ENCODE measurements at regions not wholly inside any gene's neighbourhood (a gene's known extent, or its start where the extent isn't known, plus 50 kb on each side); places are given as distances from the start of the nearest gene placed in this dataset.

DNA sequence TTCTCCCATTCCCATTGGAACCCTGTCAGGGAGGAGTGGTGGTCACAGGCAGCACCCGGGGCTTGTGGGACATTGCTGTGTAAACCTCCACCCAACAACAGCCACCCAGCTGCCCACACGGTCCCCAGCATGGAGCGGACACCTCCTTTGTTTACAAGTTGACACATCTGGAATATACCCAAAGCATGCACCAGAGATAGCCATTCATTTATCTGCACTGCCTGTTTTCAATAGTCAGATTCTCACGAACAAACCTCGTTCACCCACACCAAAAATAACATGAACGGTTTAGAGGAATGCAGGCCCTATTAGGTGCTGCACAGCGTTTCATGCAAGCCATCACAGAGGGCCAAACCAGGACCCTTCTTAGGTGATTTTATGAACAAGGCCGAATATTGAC is 244.8 kb downstream of the FOXL1 start:
- Histone ChIP-seq H3K4me1 (no peaks in the 10 kb centered on the region), H3K27ac (no peak overlapping the region), H3K36me3 (no peaks in the 10 kb centered on the region), H3K4me3 (no peak overlapping the region), H3K9me3 (no peaks in the 10 kb centered on the region), H3K27me3 (ENCODE audit: low read depth) (peaks cover 61% of the 10 kb centered on the region)
- no peak for DNase-seq
- no peak for ATAC-seq
- TF ChIP-seq CTCF (IDR thresholded peaks at IDR 0.05): no peak
- intact Hi-C loops (cut with DNase I): no loop called here

DNA sequence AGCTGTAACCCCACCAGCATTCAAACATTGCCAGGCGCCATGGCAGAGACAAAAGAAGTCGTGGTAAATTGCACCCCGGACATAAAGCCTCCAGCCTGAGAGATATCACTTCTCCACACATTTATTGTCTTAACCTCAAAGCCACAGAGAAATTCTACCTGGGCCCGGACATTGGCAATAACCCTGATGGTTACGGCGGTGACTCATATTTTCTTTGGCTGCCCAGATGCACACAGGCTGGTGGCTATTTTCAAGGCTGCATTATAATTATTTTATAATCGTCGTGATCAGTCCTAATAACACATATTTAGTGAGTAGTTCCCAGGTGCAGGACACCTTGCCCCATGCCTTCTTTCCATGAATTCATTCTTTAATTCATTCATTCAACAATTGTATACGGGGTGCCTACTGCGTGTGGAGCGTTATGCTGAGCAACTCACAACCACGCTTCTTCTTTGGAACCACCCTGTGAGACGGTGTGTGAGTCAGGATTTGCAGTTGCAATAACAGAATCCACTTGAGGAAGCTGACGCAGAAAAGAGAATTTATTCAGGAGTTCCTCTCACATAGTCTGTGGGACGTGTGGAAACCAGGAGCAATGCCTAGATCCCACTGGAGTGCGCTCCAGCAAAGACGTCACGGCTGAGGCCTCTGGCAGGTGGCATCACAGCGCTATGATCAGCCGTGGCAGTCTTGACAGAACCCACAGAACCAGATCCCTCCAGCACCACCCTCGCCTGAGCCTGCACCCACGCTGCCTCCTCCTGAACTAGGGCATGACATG is 245.7 kb downstream of the FOXL1 start:
- Histone ChIP-seq H3K4me3 (no peak overlapping the region), H3K27ac (no peak overlapping the region), H3K9me3 (no peaks in the 10 kb centered on the region), H3K4me1 (no peaks in the 10 kb centered on the region), H3K36me3 (no peaks in the 10 kb centered on the region), H3K27me3 (ENCODE audit: low read depth) (peaks cover 62% of the 10 kb centered on the region)
- no peak for TF ChIP-seq CTCF (IDR thresholded peaks at IDR 0.05)
- no peak for DNase-seq
- ATAC-seq: no peak
- intact Hi-C loops (cut with DNase I): no loop called here

GRCh38 chr16:86824751-86825296 is 246.5 kb downstream of the FOXL1 start:
- TF ChIP-seq CTCF (IDR thresholded peaks at IDR 0.05): no peak
- intact Hi-C loops (cut with DNase I): no loop called here
- no peaks in the 10 kb centered on the region for H3K9me3 ChIP-seq
- peaks cover 63% of the 10 kb centered on the region for H3K27me3 ChIP-seq (ENCODE audit: low read depth)
- DNase-seq (no peak), ATAC-seq (no peak)
- no peaks in the 10 kb centered on the region for H3K36me3 ChIP-seq
- no peak overlapping the region for H3K27ac ChIP-seq
- H3K4me1 ChIP-seq: no peaks in the 10 kb centered on the region
- no peak overlapping the region for H3K4me3 ChIP-seq

- intact Hi-C loops (cut with DNase I): no loop called here
- no peaks in the 10 kb centered on the region for H3K36me3 ChIP-seq
- ATAC-seq (no peak), DNase-seq (no peak)
- H3K4me3 ChIP-seq: no peak overlapping the region
- H3K9me3 ChIP-seq: no peaks in the 10 kb centered on the region
- no peak for TF ChIP-seq CTCF (IDR thresholded peaks at IDR 0.05)
- H3K27ac ChIP-seq: no peak overlapping the region
- peaks cover 62% of the 10 kb centered on the region for H3K27me3 ChIP-seq (ENCODE audit: low read depth)
- no peaks in the 10 kb centered on the region for H3K4me1 ChIP-seq
These were observed 247.3 kb downstream of the FOXL1 start for GRCh38 chr16:86825631-86826030.

- H3K27ac ChIP-seq: no peak overlapping the region
- H3K27me3 ChIP-seq (ENCODE audit: low read depth): peaks cover 64% of the 10 kb centered on the region
- ATAC-seq: no peak
- H3K4me1 ChIP-seq: no peaks in the 10 kb centered on the region
- H3K4me3 ChIP-seq: no peak overlapping the region
- intact Hi-C loops (cut with DNase I): no loop called here
- no peaks in the 10 kb centered on the region for H3K9me3 ChIP-seq
- TF ChIP-seq CTCF (IDR thresholded peaks at IDR 0.05): no peak
- no peak for DNase-seq
- no peaks in the 10 kb centered on the region for H3K36me3 ChIP-seq
These were observed 248.6 kb downstream of the FOXL1 start for GRCh38 chr16:86826941-86827340.
